Stimulated activated CD4-positive, alpha-beta T cell treated with anti-CD3 and anti-CD28 coated beads, Interleukin-4, amount 100 ng/mL, for 48 hours (primary cell): ENCODE measurements at regions not wholly inside any gene's neighbourhood (a gene's known extent, or its start where the extent isn't known, plus 50 kb on each side); places are given as distances from the start of the nearest gene placed in this dataset.

Experiments used
- DNase-seq, 2 donors: peaks; one replicate each; pipeline ENCODE4 v3.0.0-alpha.2; 2020; ENCODE audit warnings: low read depth in 2 of 2

- no peak for DNase-seq
These were observed 356.6 kb upstream of the SALL3 start for GRCh38 chr18:78622907-78623541.

GRCh38 chr18:78624646-78625279 is 354.9 kb upstream of the SALL3 start:
- no peak for DNase-seq

GRCh38 chr18:78625847-78626246 is 353.8 kb upstream of the SALL3 start:
- DNase-seq = no peak

GRCh38 chr18:78627551-78628346 is 351.9 kb upstream of the SALL3 start:
- DNase-seq = no peak

GRCh38 chr18:78629426-78629825 is 350.2 kb upstream of the SALL3 start:
- DNase-seq = no peak

GRCh38 chr18:78630356-78630755 is 349.3 kb upstream of the SALL3 start:
- DNase-seq = no peak

GRCh38 chr18:78630981-78631510 is 348.6 kb upstream of the SALL3 start:
- DNase-seq = no peak

- DNase-seq = no peak
These were observed 347.5 kb upstream of the SALL3 start for GRCh38 chr18:78632111-78632541.

GRCh38 chr18:78634061-78634696 is 345.4 kb upstream of the SALL3 start:
- no peak for DNase-seq

- no peak for DNase-seq
These were observed 344.4 kb upstream of the SALL3 start for GRCh38 chr18:78635093-78635800.

GRCh38 chr18:78636260-78636659 is 343.4 kb upstream of the SALL3 start:
- no peak for DNase-seq

GRCh38 chr18:78637442-78638402 is 341.9 kb upstream of the SALL3 start:
- no peak for DNase-seq

- no peak for DNase-seq
These were observed 340.3 kb upstream of the SALL3 start for GRCh38 chr18:78639006-78639950.

GRCh38 chr18:78640246-78640995 is 339.2 kb upstream of the SALL3 start:
- DNase-seq = no peak

- DNase-seq = no peak
These were observed 337.9 kb upstream of the SALL3 start for GRCh38 chr18:78641689-78642231.

- no peak for DNase-seq
These were observed 337.2 kb upstream of the SALL3 start for GRCh38 chr18:78642296-78642951.

- DNase-seq = no peak
These were observed 336.6 kb upstream of the SALL3 start for GRCh38 chr18:78643004-78643403.

- no peak for DNase-seq
These were observed 335.6 kb upstream of the SALL3 start for GRCh38 chr18:78643981-78644380.
